Pancreas (tissue), 10 donors: ENCODE measurements at regions not wholly inside any gene's neighbourhood (a gene's known extent, or its start where the extent isn't known, plus 50 kb on each side); places are given as distances from the start of the nearest gene placed in this dataset.

Experiments
- ATAC-seq, 4 donors: fragments of 200-7000 bp; cut with Tn5 transposase; one replicate each; pipeline versions ENCODE4 v1.8.0 to v1.9.1; 2020; ENCODE audit warnings: mild to moderate bottlenecking in 4 of 4, moderate library complexity in 4 of 4
- DNase-seq, 6 donors: peaks; one replicate each; pipeline ENCODE4 v3.0.0-alpha.2; 2020
- FAIRE-seq: peaks from 2 replicates; lab custom pipeline; 2012; peaks lifted over from hg19 to GRCh38; lab: Jason Lieb, UNC
- H3K27ac ChIP-seq, 4 donors: fragments of 200-600 bp; sonication (generic); 1 replicate in 3 of 4; 2 replicates in 1 of 4; pipeline versions ENCODE4 v1.5.0 to v1.8.0; 2020
- H3K27me3 ChIP-seq, 4 donors: fragments of 200-600 bp; one replicate each; pipeline ENCODE4 v1.8.0; 2021
- H3K36me3 ChIP-seq, 3 donors: fragments of 200-600 bp; sonication (generic) in 1 of 3; one replicate each; pipeline versions ENCODE4 v1.5.0 to v1.8.0; 2020 to 2021
- H3K4me1 ChIP-seq, 3 donors: fragments of 200-600 bp; one replicate each; pipeline ENCODE4 v1.8.0; 2021
- H3K4me3 ChIP-seq, 4 donors: fragments of 200-600 bp; sonication (generic) in 2 of 4; one replicate each; pipeline versions ENCODE4 v1.5.0 to v1.8.0; 2020 to 2021
- H3K9me3 ChIP-seq, 4 donors: fragments of 200-600 bp; one replicate each; pipeline ENCODE4 v1.8.0; 2021
- CTCF ChIP-seq, 4 donors: fragments of 200-600 bp; sonication (generic) in 3 of 4; IDR thresholded peaks; one replicate each; pipeline versions ENCODE4 v1.5.0 to v1.8.0; 2021; ENCODE audit warnings: antibody characterized with exemption in 4 of 4
- WGBS, 2 donors: extraction: QIAGEN DNeasy Blood & Tissue Kit; methylation state at CpG; one replicate each; pipeline ENCODE4 v1.1.7; 2013; 5-methylcytosine and 5-hydroxymethylcytosine counted together
- intact Hi-C, 3 donors: fragments of 100-400 bp; cut with DNase I; formaldehyde crosslinking; loops; one replicate each; pipeline versions ENCODE4 v1.11.1 to v1.14.2; 2022
- donor health status: healthy with polysubstance abuse.
- donor health status: DM: no; HTN: no; CAD: no; lungs with moderate emphysema.
- donor health status: DM: no; HTN: no; CAD: no.
- donor health status: control.
- donor health status: control.
- donor health status: Bipolar disorder and iron deficiency.
- donor health status: DM: yes; HTN: yes; CAD: no.
- donor health status: DM: no; HTN: no; CAD: no.
- donor health status: DM: no; HTN: no; CAD: no.
- donor health status: DM: yes; HTN: yes; CAD: no.

DNA sequence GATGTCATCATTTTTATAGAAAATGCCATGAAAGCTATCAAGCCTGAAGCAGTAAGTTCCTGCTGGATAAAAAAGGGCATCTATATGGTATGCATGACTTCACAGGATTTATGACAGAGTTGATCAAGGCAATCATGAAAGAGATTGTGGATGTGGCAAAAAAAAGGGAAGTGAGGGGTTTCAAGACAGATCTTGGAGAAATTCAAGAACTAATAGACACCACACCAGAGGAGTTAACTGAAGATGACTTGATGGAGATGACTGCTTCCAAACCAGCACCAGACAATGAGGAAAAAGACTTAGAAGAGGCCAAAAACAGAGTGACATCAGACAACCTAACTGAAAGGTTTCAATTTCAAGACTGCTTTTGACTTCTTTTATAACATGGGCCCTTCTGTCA is 691.1 kb upstream of the SLC10A2 start:
- Histone ChIP-seq H3K9me3 (no peaks in the 10 kb centered on the region), H3K36me3 (no peaks in the 10 kb centered on the region), H3K4me1 (no peaks in the 10 kb centered on the region), H3K27ac (no peak overlapping the region), H3K4me3 (no peak overlapping the region), H3K27me3 (no peaks in the 10 kb centered on the region)
- intact Hi-C loops = no loop called here
- TF ChIP-seq CTCF (IDR thresholded peaks at IDR 0.05) = no peak
- DNase-seq = no peak
- ATAC-seq = no peak
- no peak for FAIRE-seq

DNA sequence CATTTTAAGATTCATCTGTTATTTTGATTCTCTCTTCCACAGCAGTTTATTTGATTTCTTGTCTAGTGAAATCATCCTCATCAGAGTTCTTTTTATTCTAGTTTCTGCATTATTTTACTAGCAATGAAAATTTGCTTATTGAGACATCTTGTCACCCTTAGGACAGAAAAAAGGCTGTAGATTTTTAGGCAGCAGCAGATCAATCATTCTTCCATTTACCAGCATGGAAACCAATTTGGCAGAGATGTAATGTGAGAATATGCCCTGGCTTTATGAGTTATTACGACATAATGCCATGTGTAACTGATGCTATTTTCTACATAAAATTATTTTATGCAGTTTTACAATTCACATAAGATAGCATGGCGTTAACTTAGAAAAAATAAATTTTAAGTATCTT is 688.6 kb upstream of the SLC10A2 start:
- Histone ChIP-seq H3K9me3 (no peaks in the 10 kb centered on the region), H3K4me1 (no peaks in the 10 kb centered on the region), H3K4me3 (no peak overlapping the region), H3K27me3 (no peaks in the 10 kb centered on the region), H3K27ac (no peak overlapping the region), H3K36me3 (no peaks in the 10 kb centered on the region)
- ATAC-seq (no peak), DNase-seq (no peak), FAIRE-seq (no peak)
- 52 to 66% methylated on average over 2 of the region's 2 CpGs for WGBS, 2 donors
- intact Hi-C loops = no loop called here
- no peak for TF ChIP-seq CTCF (IDR thresholded peaks at IDR 0.05)

DNA sequence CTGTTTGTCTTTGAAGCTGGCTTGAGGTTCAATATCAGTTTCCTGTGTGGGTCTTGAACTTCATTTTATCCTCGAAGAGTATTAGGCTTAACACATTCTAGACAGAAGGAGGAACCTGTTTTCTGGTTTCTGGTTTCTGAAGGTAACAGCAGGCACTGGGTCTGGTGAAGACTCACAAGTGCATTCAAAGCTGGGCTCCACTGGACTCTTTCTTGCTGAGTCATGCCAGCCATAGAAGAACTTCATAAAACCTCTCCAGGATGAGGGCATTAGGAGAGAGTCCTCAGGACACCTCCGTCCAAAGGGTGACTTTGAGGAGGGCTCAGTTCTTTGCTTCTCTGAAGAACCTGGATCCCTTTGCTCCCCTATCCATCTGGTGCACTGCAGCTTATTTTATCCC is 668.6 kb upstream of the SLC10A2 start:
- FAIRE-seq (no peak), ATAC-seq (no peak), DNase-seq (no peak)
- no peaks in the 10 kb centered on the region for H3K9me3 ChIP-seq
- WGBS, 2 donors = 51 to 53% methylated on average over 2 of the region's 2 CpGs
- H3K27me3 ChIP-seq = no peaks in the 10 kb centered on the region
- intact Hi-C loops = no loop called here
- no peak overlapping the region for H3K27ac ChIP-seq
- no peak overlapping the region for H3K4me3 ChIP-seq
- H3K4me1 ChIP-seq = no peaks in the 10 kb centered on the region
- no peak for TF ChIP-seq CTCF (IDR thresholded peaks at IDR 0.05)
- no peaks in the 10 kb centered on the region for H3K36me3 ChIP-seq

DNA sequence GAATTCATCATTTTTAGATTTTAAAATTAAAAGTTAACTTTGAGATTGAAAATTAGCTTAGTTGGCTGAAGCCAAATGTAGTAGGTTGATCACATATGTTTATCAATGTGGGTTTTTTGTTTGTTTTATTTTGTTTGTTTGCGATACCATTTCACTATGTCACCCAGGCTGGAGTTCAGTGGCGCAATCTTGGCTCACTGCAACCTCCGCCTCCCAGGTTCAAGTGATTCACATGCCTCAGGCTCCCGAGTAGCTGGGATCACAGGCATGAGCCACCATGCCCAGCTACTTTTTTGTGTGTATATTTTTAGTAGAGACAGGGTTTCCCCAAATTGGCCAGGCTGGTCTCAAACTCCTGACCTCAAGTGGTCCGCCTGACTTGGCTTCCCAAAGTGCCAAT is 665.7 kb upstream of the SLC10A2 start:
- 83 to 86% methylated on average over 5 of the region's 5 CpGs for WGBS, 2 donors
- no peak for ATAC-seq
- no peak for TF ChIP-seq CTCF (IDR thresholded peaks at IDR 0.05)

DNA sequence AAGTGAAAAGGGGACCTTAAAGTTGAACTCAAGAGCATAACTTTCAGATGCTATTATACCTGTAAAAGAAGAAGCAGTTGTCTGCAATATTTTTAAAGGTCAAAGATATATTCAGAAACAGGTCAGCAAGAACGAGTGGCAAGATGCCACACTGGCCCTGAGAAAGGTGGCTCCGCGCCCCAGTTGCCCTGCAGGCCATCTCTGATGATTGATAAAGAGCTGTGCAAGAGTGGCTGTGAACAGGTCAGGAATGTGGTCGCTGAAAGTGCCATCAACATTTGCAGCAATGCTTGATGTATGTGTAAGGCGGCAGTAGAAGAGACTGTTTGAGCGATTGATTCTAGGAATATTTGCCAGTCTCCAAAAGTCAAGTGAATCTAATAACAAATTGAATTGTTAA is 664.2 kb upstream of the SLC10A2 start:
- Histone ChIP-seq H3K27ac (no peak overlapping the region), H3K4me1 (no peaks in the 10 kb centered on the region), H3K9me3 (no peaks in the 10 kb centered on the region), H3K27me3 (no peaks in the 10 kb centered on the region), H3K36me3 (no peaks in the 10 kb centered on the region), H3K4me3 (no peak overlapping the region)
- FAIRE-seq (no peak), ATAC-seq (no peak), DNase-seq (no peak)
- no peak for TF ChIP-seq CTCF (IDR thresholded peaks at IDR 0.05)
- intact Hi-C loops = no loop called here
- 43 to 71% methylated on average over 6 of the region's 6 CpGs for WGBS, 2 donors

More for the DNA sequence above, 665.7 kb upstream of the SLC10A2 start:
- H3K9me3 ChIP-seq = no peaks in the 10 kb centered on the region
- H3K4me1 ChIP-seq = no peaks in the 10 kb centered on the region
- H3K27ac ChIP-seq = no peak overlapping the region
- H3K27me3 ChIP-seq = no peaks in the 10 kb centered on the region
- DNase-seq = no peak
- no peaks in the 10 kb centered on the region for H3K36me3 ChIP-seq
- no peak for FAIRE-seq
- intact Hi-C loops = no loop called here
- no peak overlapping the region for H3K4me3 ChIP-seq
